ENCODE measurements at regions not wholly inside any gene's neighbourhood (a gene's known extent, or its start where the extent isn't known, plus 50 kb on each side); places are given as distances from the start of the nearest gene placed in this dataset.

GRCh38 chr15:55108448-55108847 lies 88.3 kb downstream of the RSL24D1 start:
- Mint-ChIP-seq H3K4me1 (ENCODE audit: low read depth, unreplicated experiment) (no peaks in the 10 kb centered on the region), H3K27ac (ENCODE audit: unreplicated experiment) (no peak overlapping the region), H3K27me3 (ENCODE audit: unreplicated experiment) (peaks cover 10% of the 10 kb centered on the region), H3K9me3 (ENCODE audit: low read depth, unreplicated experiment) (no peaks in the 10 kb centered on the region), H3K36me3 (ENCODE audit: insufficient read depth, unreplicated experiment) (no peaks in the 10 kb centered on the region), H3K4me3 (ENCODE audit: low read depth, unreplicated experiment) (no peak overlapping the region)
- DNase-seq = no peak
- intact Hi-C loops (cut with micrococcal nuclease; ENCODE audit: unreplicated experiment) = loop anchor here (5.0 to 10.0 kb wide), 4 partner anchors 64 to 1294 kb away; partner anchors contain the start of gene UNC13C
- BruUV-seq (replicated peaks) = no TSS peak
- TF ChIP-seq CTCF (IDR thresholded peaks at IDR 0.05; ENCODE audit: unreplicated experiment) = no peak
- CTCF ChIA-PET = interaction anchor here (0.6 to 1.6 kb wide), 4 partner anchors 411 to 1296 kb away, joined by 3 to 4 read pairs (median 4); no protein-coding TSS in a partner anchor

- no TSS peak for BruUV-seq (replicated peaks)
- Mint-ChIP-seq H3K27ac (ENCODE audit: unreplicated experiment) (no peak overlapping the region), H3K4me3 (ENCODE audit: low read depth, unreplicated experiment) (no peak overlapping the region), H3K4me1 (ENCODE audit: low read depth, unreplicated experiment) (no peaks in the 10 kb centered on the region), H3K9me3 (ENCODE audit: low read depth, unreplicated experiment) (no peaks in the 10 kb centered on the region), H3K27me3 (ENCODE audit: unreplicated experiment) (peaks cover 20% of the 10 kb centered on the region), H3K36me3 (ENCODE audit: insufficient read depth, unreplicated experiment) (no peaks in the 10 kb centered on the region)
- DNase-seq = no peak
- intact Hi-C loops (cut with micrococcal nuclease; ENCODE audit: unreplicated experiment) = loop anchor here (5.0 to 10.0 kb wide), 4 partner anchors 61 to 1291 kb away; partner anchors contain the start of gene UNC13C
- no peak for TF ChIP-seq CTCF (IDR thresholded peaks at IDR 0.05; ENCODE audit: unreplicated experiment)
- CTCF ChIA-PET = no interaction called here
Observed at GRCh38 chr15:55106155-55106554, 90.6 kb downstream of the RSL24D1 start.

DNA sequence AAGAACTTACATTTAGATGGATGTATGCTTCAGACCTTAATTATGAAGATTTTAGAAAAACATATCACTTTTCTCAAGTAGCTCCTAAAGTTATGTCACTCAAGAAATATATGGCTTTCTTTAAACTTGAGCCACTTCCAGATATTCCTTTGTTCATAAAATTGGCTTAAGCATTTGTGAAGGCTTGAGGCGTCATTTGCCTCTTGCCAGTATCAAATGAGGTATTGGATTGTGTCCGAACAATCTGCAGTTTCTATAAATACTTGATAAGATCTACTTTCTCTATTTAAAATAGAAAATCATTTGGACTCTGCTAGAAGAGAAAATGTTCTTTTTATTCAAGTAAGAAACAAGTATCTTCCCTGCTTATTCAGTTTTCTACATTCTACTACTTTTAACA lies 102.6 kb downstream of the RSL24D1 start:
- no peaks in the 10 kb centered on the region for H3K27me3 Mint-ChIP-seq (ENCODE audit: unreplicated experiment)
- TF ChIP-seq CTCF (IDR thresholded peaks at IDR 0.05; ENCODE audit: unreplicated experiment) = no peak
- H3K4me1 Mint-ChIP-seq (ENCODE audit: low read depth, unreplicated experiment) = no peaks in the 10 kb centered on the region
- intact Hi-C loops (cut with micrococcal nuclease; ENCODE audit: unreplicated experiment) = no loop called here
- CTCF ChIA-PET = no interaction called here
- DNase-seq = no peak
- H3K9me3 Mint-ChIP-seq (ENCODE audit: low read depth, unreplicated experiment) = no peaks in the 10 kb centered on the region
- H3K36me3 Mint-ChIP-seq (ENCODE audit: insufficient read depth, unreplicated experiment) = no peaks in the 10 kb centered on the region
- H3K27ac Mint-ChIP-seq (ENCODE audit: unreplicated experiment) = no peak overlapping the region
- no TSS peak for BruUV-seq (replicated peaks)
- H3K4me3 Mint-ChIP-seq (ENCODE audit: low read depth, unreplicated experiment) = no peak overlapping the region

- Mint-ChIP-seq H3K36me3 (ENCODE audit: insufficient read depth, unreplicated experiment) (no peaks in the 10 kb centered on the region), H3K9me3 (ENCODE audit: low read depth, unreplicated experiment) (no peaks in the 10 kb centered on the region), H3K4me1 (ENCODE audit: low read depth, unreplicated experiment) (no peaks in the 10 kb centered on the region), H3K4me3 (ENCODE audit: low read depth, unreplicated experiment) (no peak overlapping the region), H3K27me3 (ENCODE audit: unreplicated experiment) (no peaks in the 10 kb centered on the region), H3K27ac (ENCODE audit: unreplicated experiment) (no peak overlapping the region)
- CTCF ChIA-PET = no interaction called here
- intact Hi-C loops (cut with micrococcal nuclease; ENCODE audit: unreplicated experiment) = no loop called here
- no peak for DNase-seq
- TF ChIP-seq CTCF (IDR thresholded peaks at IDR 0.05; ENCODE audit: unreplicated experiment) = no peak
- no TSS peak for BruUV-seq (replicated peaks)
Observed at GRCh38 chr15:55088207-55088606, 108.5 kb downstream of the RSL24D1 start.

Data from Calu3 (cell line).